Common myeloid progenitor, CD34-positive (primary cell): ENCODE measurements at regions not wholly inside any gene's neighbourhood (a gene's known extent, or its start where the extent isn't known, plus 50 kb on each side); places are given as distances from the start of the nearest gene placed in this dataset.

Experiments
- CTCF ChIA-PET: fragments of 350-600 bp; sonication (Branson Sonifier 250); formaldehyde crosslinking; loops from one replicate; lab custom pipeline; 2021; ENCODE audit warnings: antibody characterized with exemption; lab: Charles Lee
- POLR2A ChIA-PET: fragments of 350-600 bp; sonication (Branson Sonifier 250); formaldehyde crosslinking; loops from one replicate; lab custom pipeline; 2021; ENCODE audit warnings: antibody characterized with exemption; lab: Charles Lee
- DNase-seq, 3 donors: peaks; one replicate each; pipeline versions ENCODE4 v3.0.0 to v3.0.0-alpha.2; 2013
- H3K27ac ChIP-seq, 2 experiments: 1 replicate in 1 of 2; 2 replicates in 1 of 2; pipeline ENCODE4 v1.7.0; 2013; ENCODE audit warnings: inconsistent platforms in 2 of 2, low read length in 2 of 2, mild to moderate bottlenecking in 2 of 2, low read depth in 1 of 2, moderate library complexity in 1 of 2; ENCODE audit not compliant: severe bottlenecking in 2 of 2, insufficient read depth in 1 of 2, poor library complexity in 1 of 2
- H3K27me3 ChIP-seq, 5 experiments: replicated peaks in 2 of 5; 1 replicate in 3 of 5; 2 replicates in 2 of 5; pipeline versions ENCODE4 v1.6.1 to v1.7.0; 2013; ENCODE audit warnings: low read length in 4 of 5, mild to moderate bottlenecking in 2 of 5, moderate library complexity in 2 of 5, inconsistent platforms in 1 of 5; ENCODE audit not compliant: insufficient read depth in 5 of 5, control insufficient read depth in 4 of 5
- H3K36me3 ChIP-seq, 4 experiments: 1 replicate in 2 of 4; 2 replicates in 2 of 4; pipeline versions ENCODE4 v1.6.1 to v1.7.0; 2013; ENCODE audit warnings: low read length in 3 of 4, control low read depth in 1 of 4, mild to moderate bottlenecking in 1 of 4; ENCODE audit not compliant: control insufficient read depth in 4 of 4, insufficient read depth in 4 of 4
- H3K4me1 ChIP-seq, 4 experiments: 1 replicate in 3 of 4; 2 replicates in 1 of 4; pipeline versions ENCODE4 v1.6.1 to v1.7.1; 2013; ENCODE audit warnings: low read length in 3 of 4, mild to moderate bottlenecking in 3 of 4, control low read depth in 1 of 4, inconsistent platforms in 1 of 4, moderate library complexity in 1 of 4; ENCODE audit not compliant: control insufficient read depth in 4 of 4, insufficient read depth in 4 of 4; ENCODE audit errors: control extremely low read depth in 1 of 4
- H3K4me3 ChIP-seq, 7 experiments: 1 replicate in 4 of 7; 2 replicates in 3 of 7; pipeline versions ENCODE4 v1.5.1 to v1.7.0; 2013; ENCODE audit warnings: mild to moderate bottlenecking in 7 of 7, low read length in 6 of 7, moderate library complexity in 6 of 7, inconsistent platforms in 2 of 7, low read depth in 2 of 7, control low read depth in 1 of 7; ENCODE audit not compliant: insufficient read depth in 4 of 7, control insufficient read depth in 1 of 7; ENCODE audit errors: extremely low read depth in 1 of 7
- H3K9me3 ChIP-seq, 5 experiments: 1 replicate in 4 of 5; 2 replicates in 1 of 5; pipeline versions ENCODE4 v1.6.1 to v1.7.1; 2013; ENCODE audit warnings: low read length in 4 of 5, mild to moderate bottlenecking in 2 of 5, inconsistent platforms in 1 of 5, low read depth in 1 of 5, moderate library complexity in 1 of 5; ENCODE audit not compliant: control insufficient read depth in 4 of 5, insufficient read depth in 2 of 5; ENCODE audit errors: control extremely low read depth in 1 of 5
- WGBS: methylation state at CpG from one replicate; pipeline ENCODE4 v1.1.5; 2013; ENCODE audit not compliant: insufficient coverage; 5-methylcytosine and 5-hydroxymethylcytosine counted together

DNA sequence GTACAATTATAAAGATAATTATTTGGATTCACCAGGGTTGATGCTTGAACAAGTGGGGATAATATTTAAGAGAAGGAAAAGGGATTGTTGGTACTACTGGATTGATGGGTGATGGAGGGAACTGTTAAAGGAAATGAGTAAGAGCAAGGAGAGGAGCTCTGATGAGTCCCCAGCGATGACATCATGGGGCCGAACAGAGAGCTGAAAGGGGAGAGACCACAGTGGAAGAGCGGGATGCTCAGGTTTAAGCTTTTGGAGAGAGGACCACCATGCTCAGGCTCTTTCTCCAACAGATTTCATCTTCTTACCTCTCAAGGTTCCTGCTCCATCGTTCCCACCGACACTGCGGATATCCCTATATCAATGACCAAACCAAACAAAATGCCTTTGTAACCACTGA lies 568.7 kb downstream of the ETS1 start:
- ChIA-PET CTCF (no interaction called here), POLR2A (no interaction called here)
- H3K27ac ChIP-seq = no peak overlapping the region
- H3K36me3 ChIP-seq = no peaks in the 10 kb centered on the region
- H3K27me3 ChIP-seq = peaks cover 0 to 4% (median 0%) of the 10 kb centered on the region in 5 experiments
- no peak for DNase-seq
- no peaks in the 10 kb centered on the region for H3K9me3 ChIP-seq
- H3K4me3 ChIP-seq = no peak overlapping the region
- WGBS = 89% methylated on average over 3 of the region's 6 CpGs
- H3K4me1 ChIP-seq = no peaks in the 10 kb centered on the region

DNA sequence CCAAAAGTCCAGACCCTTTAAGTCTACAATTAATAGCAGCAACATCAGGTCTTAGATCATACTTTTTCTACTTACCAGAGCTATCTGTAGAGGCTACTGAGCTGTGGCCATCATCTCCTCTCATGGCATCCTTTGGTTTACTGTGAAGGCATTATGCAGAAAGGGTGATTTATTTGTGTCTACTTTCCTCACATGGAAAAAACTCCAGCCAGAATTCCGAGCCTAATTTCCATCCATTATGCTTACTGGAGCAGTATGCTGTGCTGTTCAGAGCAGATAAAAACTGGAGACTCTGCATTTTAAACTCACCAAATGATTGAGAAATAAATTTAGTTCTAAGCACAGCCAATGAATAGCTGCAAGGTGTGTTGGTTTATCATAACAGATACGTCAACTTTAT lies 581.8 kb downstream of the ETS1 start:
- POLR2A ChIA-PET = no interaction called here
- WGBS = 75% methylated on average over 1 of the region's 2 CpGs
- CTCF ChIA-PET = no interaction called here
- Histone ChIP-seq H3K27ac (no peak overlapping the region), H3K36me3 (no peaks in the 10 kb centered on the region), H3K4me1 (no peaks in the 10 kb centered on the region), H3K9me3 (peaks cover 0 to 25% (median 2%) of the 10 kb centered on the region in 5 experiments), H3K27me3 (peaks cover 0 to 2% (median 0%) of the 10 kb centered on the region in 5 experiments), H3K4me3 (no peak overlapping the region)
- no peak for DNase-seq

GRCh38 chr11:127998421-127998820 lies 588.9 kb downstream of the ETS1 start:
- no peak for DNase-seq
- Histone ChIP-seq H3K9me3 (peaks cover 0 to under 1% (median 0%) of the 10 kb centered on the region in 5 experiments), H3K4me3 (no peak overlapping the region), H3K27ac (no peak overlapping the region), H3K27me3 (no peaks in the 10 kb centered on the region), H3K4me1 (peaks cover 0 to 1% (median 0%) of the 10 kb centered on the region in 4 experiments), H3K36me3 (no peaks in the 10 kb centered on the region)
- WGBS = 100% methylated on average over 3 of the region's 5 CpGs
- ChIA-PET CTCF (no interaction called here), POLR2A (no interaction called here)

GRCh38 chr11:127997594-127997993 lies 589.8 kb downstream of the ETS1 start:
- ChIA-PET POLR2A (no interaction called here), CTCF (no interaction called here)
- H3K4me3 ChIP-seq = no peak overlapping the region
- no peak for DNase-seq
- H3K27me3 ChIP-seq = no peaks in the 10 kb centered on the region
- no peaks in the 10 kb centered on the region for H3K36me3 ChIP-seq
- WGBS = 60% methylated on average over 1 of the region's 2 CpGs
- peaks cover 0 to 1% (median 0%) of the 10 kb centered on the region in 4 experiments for H3K4me1 ChIP-seq
- no peaks in the 10 kb centered on the region for H3K9me3 ChIP-seq
- no peak overlapping the region for H3K27ac ChIP-seq

DNA sequence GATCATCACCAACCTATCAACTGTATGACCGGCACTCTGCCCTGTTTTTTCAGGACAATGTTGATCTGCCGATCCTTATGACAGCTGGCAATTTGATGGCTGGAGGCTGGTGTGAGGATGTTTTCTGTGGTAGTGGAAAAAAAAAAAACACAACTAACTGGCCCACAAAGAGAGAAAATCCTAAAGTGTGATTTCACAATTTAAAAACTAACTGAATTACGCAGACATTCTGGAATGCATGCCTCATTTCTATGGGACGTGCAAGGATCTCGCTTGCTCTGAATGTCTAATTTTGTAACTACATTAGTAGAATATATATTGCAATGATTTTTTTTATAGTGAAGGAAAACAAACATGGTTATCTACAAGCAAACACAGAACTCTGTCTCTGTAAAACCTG lies 590.5 kb downstream of the ETS1 start:
- no CpG with 5 or more reads among the region's 5 CpGs for WGBS
- H3K27me3 ChIP-seq = no peaks in the 10 kb centered on the region
- no peak for DNase-seq
- no peaks in the 10 kb centered on the region for H3K9me3 ChIP-seq
- no peak overlapping the region for H3K27ac ChIP-seq
- H3K4me1 ChIP-seq = peaks cover 0 to 1% (median 0%) of the 10 kb centered on the region in 4 experiments
- POLR2A ChIA-PET = no interaction called here
- H3K36me3 ChIP-seq = no peaks in the 10 kb centered on the region
- H3K4me3 ChIP-seq = no peak overlapping the region
- CTCF ChIA-PET = no interaction called here

DNA sequence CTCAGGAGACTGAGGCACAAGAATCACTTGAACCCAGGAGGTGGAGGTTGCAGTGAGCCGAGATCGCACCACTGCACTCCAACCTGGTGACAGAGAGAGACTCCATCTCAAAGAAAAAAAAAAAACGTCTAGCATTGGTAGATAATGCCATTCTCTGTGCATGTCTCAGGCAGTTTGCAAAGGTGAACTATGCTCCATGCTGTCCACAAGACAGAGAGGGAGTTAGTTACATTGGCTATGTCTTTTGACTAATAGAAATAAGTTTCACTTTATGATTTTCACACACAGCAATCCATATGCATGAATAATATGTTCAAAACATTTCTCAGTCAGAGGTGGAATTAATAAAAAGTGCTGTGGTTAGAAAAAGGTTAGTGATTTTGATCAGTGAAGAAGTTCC lies 591.4 kb downstream of the ETS1 start:
- Histone ChIP-seq H3K27me3 (no peaks in the 10 kb centered on the region), H3K36me3 (no peaks in the 10 kb centered on the region), H3K27ac (no peak overlapping the region), H3K4me3 (no peak overlapping the region), H3K9me3 (no peaks in the 10 kb centered on the region), H3K4me1 (peaks cover 0 to 1% (median 0%) of the 10 kb centered on the region in 4 experiments)
- WGBS = 100% methylated on average over 1 of the region's 3 CpGs
- no peak for DNase-seq
- ChIA-PET CTCF (no interaction called here), POLR2A (no interaction called here)

DNA sequence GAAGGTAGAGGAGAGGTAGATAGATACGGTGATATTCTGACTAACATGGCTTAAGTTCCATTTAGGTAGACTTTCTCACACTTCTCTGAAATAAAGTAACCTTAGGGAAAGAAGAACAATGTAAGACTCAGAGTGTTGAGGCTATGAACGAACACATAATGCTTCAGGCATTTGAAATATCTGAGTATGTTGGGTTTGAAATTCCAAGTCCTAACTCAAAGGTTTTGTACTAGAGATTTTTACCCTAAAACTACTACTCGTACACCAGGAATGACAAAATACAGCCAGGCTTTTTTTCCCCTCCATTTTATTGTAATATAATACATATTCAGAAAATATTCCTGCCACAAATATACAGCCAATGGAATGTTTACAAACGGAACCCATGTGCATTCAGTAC lies 592.6 kb downstream of the ETS1 start:
- Histone ChIP-seq H3K9me3 (no peaks in the 10 kb centered on the region), H3K4me3 (no peak overlapping the region), H3K4me1 (peaks cover 0 to 1% (median 0%) of the 10 kb centered on the region in 4 experiments), H3K27ac (no peak overlapping the region), H3K27me3 (no peaks in the 10 kb centered on the region), H3K36me3 (no peaks in the 10 kb centered on the region)
- ChIA-PET CTCF (no interaction called here), POLR2A (no interaction called here)
- WGBS = 100% methylated on average over 1 of the region's 4 CpGs
- DNase-seq = no peak
